ENCODE measurements at regions not wholly inside any gene's neighbourhood (a gene's known extent, or its start where the extent isn't known, plus 50 kb on each side); places are given as distances from the start of the nearest gene placed in this dataset.

GRCh38 chr2:188132385-188132784 is 159.3 kb upstream of the GULP1 start:
- no peak for DNase-seq (ENCODE audit: low read depth, low spot score)

- no peak for DNase-seq (ENCODE audit: low read depth, low spot score)
These were observed 157.4 kb upstream of the GULP1 start for GRCh38 chr2:188134241-188134640.

GRCh38 chr2:188138313-188138712 is 153.4 kb upstream of the GULP1 start:
- no peak for DNase-seq (ENCODE audit: low read depth, low spot score)

- no peak for DNase-seq (ENCODE audit: low read depth, low spot score)
These were observed 149.6 kb upstream of the GULP1 start for GRCh38 chr2:188142088-188142487.

GRCh38 chr2:188142636-188143295 is 148.9 kb upstream of the GULP1 start:
- no peak for DNase-seq (ENCODE audit: low read depth, low spot score)

GRCh38 chr2:188145885-188146284 is 145.8 kb upstream of the GULP1 start:
- peak; percentile 6 for DNase-seq (ENCODE audit: low read depth, low spot score)

- DNase-seq (ENCODE audit: low read depth, low spot score): no peak
These were observed 144.8 kb upstream of the GULP1 start for GRCh38 chr2:188146888-188147287.

- DNase-seq (ENCODE audit: low read depth, low spot score): no peak
These were observed 140.0 kb upstream of the GULP1 start for GRCh38 chr2:188151670-188152069.

- DNase-seq (ENCODE audit: low read depth, low spot score): no peak
These were observed 133.2 kb upstream of the GULP1 start for GRCh38 chr2:188158337-188159100.

GRCh38 chr2:188159484-188159883 is 132.2 kb upstream of the GULP1 start:
- no peak for DNase-seq (ENCODE audit: low read depth, low spot score)

GRCh38 chr2:188170356-188170755 is 121.3 kb upstream of the GULP1 start:
- peak; percentile 39 for DNase-seq (ENCODE audit: low read depth, low spot score)

- DNase-seq (ENCODE audit: low read depth, low spot score): no peak
These were observed 115.1 kb upstream of the GULP1 start for GRCh38 chr2:188176620-188177019.

- DNase-seq (ENCODE audit: low read depth, low spot score): peak; percentile 52
These were observed 110.4 kb upstream of the GULP1 start for GRCh38 chr2:188181067-188181838.

- DNase-seq (ENCODE audit: low read depth, low spot score): no peak
These were observed 109.8 kb upstream of the GULP1 start for GRCh38 chr2:188181884-188182283.

GRCh38 chr2:188187726-188188125 is 103.9 kb upstream of the GULP1 start:
- no peak for DNase-seq (ENCODE audit: low read depth, low spot score)

- DNase-seq (ENCODE audit: low read depth, low spot score): no peak
These were observed 102.3 kb upstream of the GULP1 start for GRCh38 chr2:188189356-188189755.

- DNase-seq (ENCODE audit: low read depth, low spot score): no peak
These were observed 98.4 kb upstream of the GULP1 start for GRCh38 chr2:188193230-188193629.

GRCh38 chr2:188196343-188197008 is 95.2 kb upstream of the GULP1 start:
- DNase-seq (ENCODE audit: low read depth, low spot score): no peak

- DNase-seq (ENCODE audit: low read depth, low spot score): no peak
These were observed 92.0 kb upstream of the GULP1 start for GRCh38 chr2:188199716-188200128.

- DNase-seq (ENCODE audit: low read depth, low spot score): no peak
These were observed 90.0 kb upstream of the GULP1 start for GRCh38 chr2:188201639-188202038.

GRCh38 chr2:188202777-188203176 is 88.9 kb upstream of the GULP1 start:
- DNase-seq (ENCODE audit: low read depth, low spot score): no peak

- DNase-seq (ENCODE audit: low read depth, low spot score): no peak
These were observed 87.9 kb upstream of the GULP1 start for GRCh38 chr2:188203776-188204175.
